AG09309 (cell line): ENCODE measurements at regions not wholly inside any gene's neighbourhood (a gene's known extent, or its start where the extent isn't known, plus 50 kb on each side); places are given as distances from the start of the nearest gene placed in this dataset.

Experiments used
- DNase-seq: peaks from one replicate; pipeline ENCODE4 v3.0.0-alpha.2; 2010; ENCODE audit warnings: low read depth
- H3K4me3 ChIP-seq: 2 replicates; pipeline ENCODE4 v1.5.1; 2011; ENCODE audit warnings: mild to moderate bottlenecking, low read depth, low read length, moderate library complexity; ENCODE audit not compliant: control insufficient read depth
- TF ChIP-seq, protein P1 (sequence below): IDR thresholded peaks from 2 replicates; pipeline ENCODE4 v1.5.1; 2011; ENCODE audit warnings: mild to moderate bottlenecking, low read depth, low read length, inconsistent platforms; ENCODE audit not compliant: insufficient read depth, control insufficient read depth; ENCODE audit errors: missing control alignments

DNA sequence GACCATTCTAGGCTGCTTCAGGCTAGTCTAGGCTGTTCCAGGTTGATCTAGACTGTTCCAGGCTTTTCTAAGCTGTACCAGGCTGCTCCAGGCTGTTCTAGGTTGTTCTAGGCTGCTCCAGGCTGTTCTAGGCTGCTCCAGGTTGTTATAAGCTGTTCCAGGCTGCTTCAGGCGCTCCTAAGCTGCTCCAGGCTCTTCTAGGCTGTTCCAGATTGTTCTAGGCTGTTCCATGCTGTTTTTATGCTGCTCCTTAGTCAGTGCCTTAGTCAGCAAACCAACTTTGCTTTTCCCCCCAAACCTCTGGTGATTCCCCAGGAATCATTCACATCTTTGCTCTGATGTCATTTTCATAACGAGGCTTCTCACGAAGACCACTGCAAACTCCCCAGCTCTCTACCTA, 171.4 kb upstream of the GALNT2 start:
- H3K4me3 ChIP-seq: no peak overlapping the region
- no peak for DNase-seq
- TF ChIP-seq, protein P1, sequence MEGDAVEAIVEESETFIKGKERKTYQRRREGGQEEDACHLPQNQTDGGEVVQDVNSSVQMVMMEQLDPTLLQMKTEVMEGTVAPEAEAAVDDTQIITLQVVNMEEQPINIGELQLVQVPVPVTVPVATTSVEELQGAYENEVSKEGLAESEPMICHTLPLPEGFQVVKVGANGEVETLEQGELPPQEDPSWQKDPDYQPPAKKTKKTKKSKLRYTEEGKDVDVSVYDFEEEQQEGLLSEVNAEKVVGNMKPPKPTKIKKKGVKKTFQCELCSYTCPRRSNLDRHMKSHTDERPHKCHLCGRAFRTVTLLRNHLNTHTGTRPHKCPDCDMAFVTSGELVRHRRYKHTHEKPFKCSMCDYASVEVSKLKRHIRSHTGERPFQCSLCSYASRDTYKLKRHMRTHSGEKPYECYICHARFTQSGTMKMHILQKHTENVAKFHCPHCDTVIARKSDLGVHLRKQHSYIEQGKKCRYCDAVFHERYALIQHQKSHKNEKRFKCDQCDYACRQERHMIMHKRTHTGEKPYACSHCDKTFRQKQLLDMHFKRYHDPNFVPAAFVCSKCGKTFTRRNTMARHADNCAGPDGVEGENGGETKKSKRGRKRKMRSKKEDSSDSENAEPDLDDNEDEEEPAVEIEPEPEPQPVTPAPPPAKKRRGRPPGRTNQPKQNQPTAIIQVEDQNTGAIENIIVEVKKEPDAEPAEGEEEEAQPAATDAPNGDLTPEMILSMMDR: no peak

DNA sequence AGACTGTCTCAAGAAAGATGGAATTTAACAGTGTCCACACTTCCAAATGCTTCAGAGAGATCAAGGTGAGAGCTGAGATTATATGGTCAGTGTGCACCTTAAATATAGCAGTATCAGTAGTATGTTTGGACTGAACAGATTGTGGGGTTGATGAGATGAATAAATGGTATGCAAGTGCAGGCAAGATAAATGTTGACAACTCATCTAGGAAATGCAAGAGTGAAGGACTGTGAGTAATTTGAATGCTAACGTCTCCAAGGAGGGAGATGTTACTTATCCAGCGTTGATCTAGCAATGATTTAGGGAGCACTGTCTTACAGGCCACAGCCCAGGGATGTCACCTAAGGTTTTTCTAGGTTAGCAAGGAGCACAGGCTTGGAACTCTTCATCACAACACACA, 170.7 kb upstream of the GALNT2 start:
- no peak for DNase-seq
- no peak overlapping the region for H3K4me3 ChIP-seq
- TF ChIP-seq, protein P1: no peak

DNA sequence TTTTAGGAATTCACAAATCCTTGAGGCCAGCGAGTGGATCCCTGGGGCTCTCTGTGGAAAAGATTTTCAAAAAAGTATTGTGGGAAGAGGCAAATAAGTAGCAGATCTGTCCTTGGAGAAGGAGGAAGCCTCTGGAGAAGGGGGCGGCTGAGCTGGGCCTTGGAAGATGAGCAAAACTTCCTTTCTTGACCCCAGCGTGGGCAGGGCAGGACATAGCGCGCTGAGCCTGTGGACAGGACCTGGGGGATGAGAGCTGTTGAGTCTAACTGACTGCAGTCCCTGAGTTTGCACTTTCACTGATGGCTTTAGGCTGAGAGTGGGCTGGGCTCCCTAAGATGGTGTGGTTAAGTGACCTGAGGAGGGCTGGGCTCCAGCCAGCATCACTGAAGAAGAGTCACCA, 170.2 kb upstream of the GALNT2 start:
- no peak overlapping the region for H3K4me3 ChIP-seq
- no peak for DNase-seq
- TF ChIP-seq, protein P1: no peak

DNA sequence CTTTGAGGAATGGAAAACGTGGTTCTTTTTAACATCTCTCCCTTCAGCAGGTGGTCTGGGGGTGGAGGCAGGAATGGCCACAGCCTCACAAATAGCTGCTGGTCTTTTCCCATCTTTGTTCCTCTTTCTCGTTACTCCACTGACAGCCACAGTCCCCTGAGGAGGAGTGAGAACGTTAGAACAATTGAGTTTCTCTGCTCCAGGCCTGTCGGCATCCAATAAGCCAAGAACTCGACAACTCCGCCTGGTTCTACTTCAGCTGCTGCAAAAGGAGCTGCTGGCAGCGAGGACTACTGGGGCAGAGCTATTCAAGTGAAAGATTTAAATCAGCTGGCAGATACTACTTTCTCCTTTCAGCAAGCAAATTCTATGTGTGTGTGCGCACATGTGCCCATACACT, 169.5 kb upstream of the GALNT2 start:
- TF ChIP-seq, protein P1: no peak
- DNase-seq: no peak

DNA sequence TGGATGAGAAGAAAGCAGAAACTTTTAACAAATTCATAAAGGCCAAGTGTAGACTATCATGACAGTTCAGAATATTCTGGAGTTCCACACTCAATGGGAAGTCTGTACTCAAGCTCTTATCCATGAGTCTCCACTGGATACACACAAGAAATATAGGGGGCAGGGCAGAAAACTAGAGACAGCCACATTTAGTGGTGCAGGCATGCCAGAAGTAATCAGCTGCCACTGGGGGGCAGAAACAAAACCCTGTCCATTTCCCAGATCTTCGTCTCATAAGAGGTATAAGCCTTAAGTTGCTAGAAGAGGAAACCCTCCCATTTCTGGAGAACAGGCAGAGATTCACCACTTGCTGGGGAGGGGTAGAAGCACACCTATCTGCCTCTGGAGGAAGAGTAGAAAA, 166.8 kb upstream of the GALNT2 start:
- DNase-seq: no peak
- no peak overlapping the region for H3K4me3 ChIP-seq
- TF ChIP-seq, protein P1: no peak

More for the DNA sequence above, 169.5 kb upstream of the GALNT2 start:
- no peak overlapping the region for H3K4me3 ChIP-seq

DNA sequence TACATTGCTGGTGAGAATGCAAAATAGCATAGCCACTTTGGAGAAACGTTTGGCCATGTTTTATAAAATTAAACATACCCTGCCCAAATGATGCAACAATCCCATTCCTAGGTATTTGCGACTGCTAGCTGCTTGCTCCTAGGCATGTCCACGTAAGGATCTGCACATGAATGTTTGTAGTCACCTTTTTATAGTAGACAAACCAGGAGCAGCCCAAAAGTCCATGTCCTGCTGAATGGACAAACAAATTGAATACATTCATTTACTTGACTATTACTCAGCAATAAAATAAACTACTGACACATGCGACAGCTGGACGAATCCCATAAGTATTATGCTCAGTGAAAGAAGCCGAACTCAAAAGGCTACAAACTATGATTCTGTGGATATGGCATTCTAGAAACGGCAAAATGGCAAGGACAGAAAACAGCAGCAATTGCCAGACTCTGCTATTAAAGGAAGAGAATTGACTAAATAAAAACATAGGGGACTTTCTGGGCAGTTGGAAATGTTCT, 161.9 kb upstream of the GALNT2 start:
- DNase-seq: no peak
- TF ChIP-seq, protein P1: no peak
- H3K4me3 ChIP-seq: no peak overlapping the region

DNA sequence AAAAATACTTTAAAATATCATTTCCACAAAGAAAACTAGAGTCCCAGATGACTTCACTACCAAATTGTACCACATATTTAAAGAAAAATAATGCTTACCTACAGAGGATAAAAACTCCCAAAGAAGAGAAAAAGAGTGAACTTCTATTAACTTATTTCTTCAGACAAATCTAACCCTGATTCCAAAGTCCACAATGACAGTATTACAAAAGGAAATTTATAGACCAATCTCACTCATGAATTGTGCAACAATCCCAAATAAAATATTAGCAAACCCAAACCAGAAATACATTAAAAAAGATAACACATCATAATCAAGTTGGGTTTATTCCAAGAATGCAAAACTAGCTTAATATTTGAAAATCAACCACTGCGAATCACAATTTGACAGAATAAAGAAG, 161.4 kb upstream of the GALNT2 start:
- DNase-seq: no peak
- TF ChIP-seq, protein P1: no peak
- no peak overlapping the region for H3K4me3 ChIP-seq
